SK-N-MC (cell line): ENCODE measurements at regions not wholly inside any gene's neighbourhood (a gene's known extent, or its start where the extent isn't known, plus 50 kb on each side); places are given as distances from the start of the nearest gene placed in this dataset.

ENCODE experiments used
- EZH2 ChIP-seq: fragments of 200-600 bp; sonication (generic); IDR thresholded peaks from one replicate; pipeline ENCODE4 v1.6.1; 2017; ENCODE audit warnings: antibody characterized with exemption
- FOXP2 ChIP-seq: optimal IDR thresholded peaks from 2 replicates; pipeline ENCODE3; 2011; ENCODE audit warnings: mild to moderate bottlenecking, moderate library complexity; ENCODE audit not compliant: insufficient read depth; ENCODE audit errors: extremely low read length, control extremely low read depth
- POLR2AphosphoS5 ChIP-seq: IDR thresholded peaks from 2 replicates; pipeline ENCODE4 v1.6.1; 2012; ENCODE audit warnings: mild to moderate bottlenecking, low read depth, low read length, borderline replicate concordance

DNA sequence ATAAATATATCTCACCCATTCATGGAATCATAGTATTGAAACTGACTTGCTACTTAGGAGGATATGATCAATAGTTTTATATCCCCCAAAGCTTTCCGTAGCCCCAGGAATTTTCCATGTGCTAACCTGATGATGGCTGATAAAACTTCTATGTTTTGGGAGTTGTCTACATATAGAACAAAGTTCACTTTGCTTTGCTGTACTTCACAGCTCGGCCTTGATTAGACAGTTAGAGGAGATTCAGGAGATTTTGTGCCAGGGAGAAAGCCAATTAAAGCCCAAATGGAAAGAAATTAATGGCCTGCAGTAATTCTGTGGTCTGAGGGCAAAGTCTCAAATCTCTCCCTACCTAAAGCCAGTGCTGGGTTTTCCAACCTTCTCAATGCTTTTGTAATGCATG, 114.9 kb upstream of the SLC34A2 start:
- TF ChIP-seq EZH2 (no peak), POLR2AphosphoS5 (no peak), FOXP2 (no peak)
